Type B pancreatic cell (in vitro differentiated cells): ENCODE measurements at regions not wholly inside any gene's neighbourhood (a gene's known extent, or its start where the extent isn't known, plus 50 kb on each side); places are given as distances from the start of the nearest gene placed in this dataset.

Source experiments
- DNase-seq: peaks from one replicate; pipeline ENCODE4 v3.0.0; 2021; ENCODE audit warnings: mixed read lengths; ENCODE audit not compliant: unreplicated experiment; ENCODE audit errors: extremely low spot score
- H3K27ac Mint-ChIP-seq: 2 replicates; pipeline ENCODE4 v1.8.0; 2021; ENCODE audit warnings: mild to moderate bottlenecking, mixed read lengths
- H3K27me3 Mint-ChIP-seq: 2 replicates; pipeline ENCODE4 v1.8.0; 2021; ENCODE audit warnings: mixed read lengths
- H3K36me3 Mint-ChIP-seq: 2 replicates; pipeline ENCODE4 v1.8.0; 2021; ENCODE audit warnings: mixed read lengths
- H3K4me1 Mint-ChIP-seq: one replicate; pipeline ENCODE4 v1.8.0; 2021; ENCODE audit warnings: mixed read lengths; ENCODE audit not compliant: unreplicated experiment
- H3K4me3 Mint-ChIP-seq: 2 replicates; pipeline ENCODE4 v1.8.0; 2021; ENCODE audit warnings: mild to moderate bottlenecking, mixed read lengths
- H3K9me3 Mint-ChIP-seq: 2 replicates; pipeline ENCODE4 v1.8.0; 2021; ENCODE audit warnings: mixed read lengths
- TF ChIP-seq, protein P1 (sequence below): fragments of 200-600 bp; sonication (generic); conservative IDR thresholded peaks from 2 replicates; pipeline ENCODE4 v1.5.0; 2021; ENCODE audit warnings: antibody characterized with exemption, mild to moderate bottlenecking

DNA sequence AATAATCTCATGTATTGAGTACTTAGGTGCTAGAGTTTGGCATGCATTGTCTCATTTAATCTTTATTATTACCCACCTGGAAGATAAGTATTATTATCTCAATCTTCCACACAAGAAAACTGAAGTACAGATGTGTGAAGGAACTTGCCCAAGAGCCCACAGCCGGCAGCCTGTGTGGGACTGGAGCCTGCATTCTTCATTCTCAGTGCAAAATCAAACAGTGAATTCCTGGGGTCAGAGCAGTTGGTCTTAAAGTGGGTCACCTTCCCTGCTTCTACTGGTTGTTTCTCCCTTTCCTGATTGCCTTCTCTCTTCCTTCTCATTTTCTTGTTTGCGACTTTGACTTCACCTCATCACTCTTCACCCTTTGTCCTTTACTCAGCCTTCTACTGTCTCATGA is 144.7 kb upstream of the LYZL1 start:
- Mint-ChIP-seq H3K27me3 (peaks cover 4% of the 10 kb centered on the region), H3K4me1 (peaks cover 16% of the 10 kb centered on the region), H3K9me3 (no peaks in the 10 kb centered on the region), H3K36me3 (no peaks in the 10 kb centered on the region), H3K27ac (no peak overlapping the region), H3K4me3 (peak overlapping the region; percentile 10)
- TF ChIP-seq, protein P1, sequence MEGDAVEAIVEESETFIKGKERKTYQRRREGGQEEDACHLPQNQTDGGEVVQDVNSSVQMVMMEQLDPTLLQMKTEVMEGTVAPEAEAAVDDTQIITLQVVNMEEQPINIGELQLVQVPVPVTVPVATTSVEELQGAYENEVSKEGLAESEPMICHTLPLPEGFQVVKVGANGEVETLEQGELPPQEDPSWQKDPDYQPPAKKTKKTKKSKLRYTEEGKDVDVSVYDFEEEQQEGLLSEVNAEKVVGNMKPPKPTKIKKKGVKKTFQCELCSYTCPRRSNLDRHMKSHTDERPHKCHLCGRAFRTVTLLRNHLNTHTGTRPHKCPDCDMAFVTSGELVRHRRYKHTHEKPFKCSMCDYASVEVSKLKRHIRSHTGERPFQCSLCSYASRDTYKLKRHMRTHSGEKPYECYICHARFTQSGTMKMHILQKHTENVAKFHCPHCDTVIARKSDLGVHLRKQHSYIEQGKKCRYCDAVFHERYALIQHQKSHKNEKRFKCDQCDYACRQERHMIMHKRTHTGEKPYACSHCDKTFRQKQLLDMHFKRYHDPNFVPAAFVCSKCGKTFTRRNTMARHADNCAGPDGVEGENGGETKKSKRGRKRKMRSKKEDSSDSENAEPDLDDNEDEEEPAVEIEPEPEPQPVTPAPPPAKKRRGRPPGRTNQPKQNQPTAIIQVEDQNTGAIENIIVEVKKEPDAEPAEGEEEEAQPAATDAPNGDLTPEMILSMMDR, result no peak
- no peak for DNase-seq

DNA sequence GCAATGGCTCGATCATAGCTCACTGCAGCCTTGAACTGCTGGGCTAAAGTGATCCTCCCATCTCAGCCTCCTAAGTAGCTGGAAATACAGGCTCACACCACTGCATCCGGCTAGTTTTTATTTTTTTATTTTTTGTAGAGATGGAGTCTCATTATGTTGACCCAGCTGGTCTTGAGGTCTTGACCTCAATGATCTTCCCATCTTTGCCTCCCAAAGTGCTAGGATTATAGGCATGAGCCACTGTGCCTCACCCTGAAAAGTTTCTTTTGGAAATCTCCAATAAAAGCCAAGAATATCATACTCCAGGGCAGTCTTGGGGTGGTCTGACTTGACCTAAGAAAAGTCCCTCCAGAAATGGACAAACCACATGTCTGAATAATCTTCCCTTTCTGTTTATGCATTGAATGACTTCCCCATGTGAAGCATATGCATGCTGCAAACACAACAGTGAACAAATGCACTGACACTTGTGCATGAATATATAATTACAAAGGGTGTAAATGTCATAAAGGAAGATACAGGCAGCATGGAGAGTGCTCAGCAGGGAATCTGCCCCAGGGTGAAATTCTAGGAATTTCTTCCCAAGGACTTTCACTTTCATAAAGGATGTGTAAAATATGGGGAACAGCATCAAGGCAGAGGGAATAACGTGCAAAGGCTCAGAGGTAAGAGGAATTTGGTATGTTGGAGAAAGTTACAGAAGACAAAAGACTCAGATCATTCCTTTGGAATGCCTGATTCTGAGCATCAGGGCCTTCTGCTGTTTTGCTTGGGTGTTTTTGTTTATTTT is 142.4 kb upstream of the LYZL1 start:
- H3K36me3 Mint-ChIP-seq, result no peaks in the 10 kb centered on the region
- no peak overlapping the region for H3K27ac Mint-ChIP-seq
- TF ChIP-seq, protein P1, result no peak
- no peaks in the 10 kb centered on the region for H3K9me3 Mint-ChIP-seq
- DNase-seq, result no peak
- peaks cover 4% of the 10 kb centered on the region for H3K27me3 Mint-ChIP-seq
- peaks cover 16% of the 10 kb centered on the region for H3K4me1 Mint-ChIP-seq
- no peak overlapping the region for H3K4me3 Mint-ChIP-seq

- Mint-ChIP-seq H3K36me3 (no peaks in the 10 kb centered on the region), H3K4me1 (peaks cover 11% of the 10 kb centered on the region), H3K27me3 (no peaks in the 10 kb centered on the region), H3K27ac (no peak overlapping the region), H3K4me3 (no peak overlapping the region), H3K9me3 (no peaks in the 10 kb centered on the region)
- TF ChIP-seq, protein P1, result no peak
- no peak for DNase-seq
These were observed 138.9 kb upstream of the LYZL1 start for GRCh38 chr10:29150010-29150409.

- Mint-ChIP-seq H3K27me3 (no peaks in the 10 kb centered on the region), H3K27ac (no peak overlapping the region), H3K4me1 (peaks cover 11% of the 10 kb centered on the region), H3K36me3 (no peaks in the 10 kb centered on the region), H3K9me3 (no peaks in the 10 kb centered on the region), H3K4me3 (no peak overlapping the region)
- DNase-seq, result no peak
- TF ChIP-seq, protein P1, result no peak
These were observed 137.9 kb upstream of the LYZL1 start for GRCh38 chr10:29151005-29151404.

DNA sequence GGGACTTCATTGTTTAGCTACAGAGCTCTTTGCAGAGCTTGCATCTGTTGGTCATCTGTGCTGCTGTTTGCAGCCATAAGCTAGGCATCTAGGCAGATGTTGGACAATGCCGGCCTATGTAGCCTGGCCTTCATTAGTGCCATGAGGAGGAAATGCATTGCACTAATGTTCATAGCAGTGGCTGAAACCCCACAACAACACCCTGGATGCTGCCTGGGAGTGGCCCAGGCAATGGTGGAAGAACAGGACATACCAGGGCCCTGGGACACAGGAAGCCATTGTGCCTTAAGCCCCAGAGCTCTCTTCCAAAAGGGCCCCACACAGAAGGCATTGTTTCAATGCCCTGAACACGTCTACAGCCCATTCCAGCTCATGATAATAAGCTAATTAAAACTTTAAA is 131.5 kb upstream of the LYZL1 start:
- Mint-ChIP-seq H3K36me3 (no peaks in the 10 kb centered on the region), H3K4me3 (no peak overlapping the region), H3K9me3 (peaks cover 16% of the 10 kb centered on the region), H3K27me3 (no peaks in the 10 kb centered on the region), H3K27ac (no peak overlapping the region), H3K4me1 (peaks cover 14% of the 10 kb centered on the region)
- TF ChIP-seq, protein P1, result no peak
- DNase-seq, result no peak
